Right lobe of liver (tissue), 6 donors: ENCODE measurements at regions not wholly inside any gene's neighbourhood (a gene's known extent, or its start where the extent isn't known, plus 50 kb on each side); places are given as distances from the start of the nearest gene placed in this dataset.

Source experiments
- ATAC-seq, 4 donors: fragments of 200-7000 bp; cut with Tn5 transposase; one replicate each; pipeline ENCODE4 v1.9.1; 2020; ENCODE audit warnings: mild to moderate bottlenecking in 4 of 4, moderate library complexity in 4 of 4
- DNase-seq, 3 donors: peaks; one replicate each; pipeline ENCODE4 v3.0.0-alpha.2; 2020
- H3K27ac ChIP-seq, 3 donors: fragments of 200-600 bp; one replicate each; pipeline ENCODE4 v1.8.0; 2022
- H3K27me3 ChIP-seq, 2 donors: fragments of 200-600 bp; one replicate each; pipeline ENCODE4 v1.8.0; 2022
- H3K36me3 ChIP-seq, 4 donors: fragments of 200-600 bp; sonication (generic) in 1 of 4; one replicate each; pipeline versions ENCODE4 v1.5.1 to v1.8.0; 2017 to 2022; ENCODE audit warnings: control low read depth in 1 of 4
- H3K4me1 ChIP-seq, 4 donors: fragments of 200-600 bp; sonication (generic) in 1 of 4; one replicate each; pipeline versions ENCODE4 v1.5.1 to v1.8.0; 2017 to 2022; ENCODE audit warnings: control low read depth in 1 of 4
- H3K4me3 ChIP-seq, 3 donors: fragments of 200-600 bp; one replicate each; pipeline ENCODE4 v1.8.0; 2022
- H3K9me3 ChIP-seq, 4 donors: fragments of 200-600 bp; sonication (generic) in 1 of 4; one replicate each; pipeline versions ENCODE4 v1.5.1 to v1.8.0; 2017 to 2022; ENCODE audit warnings: control low read depth in 1 of 4
- POLR2A ChIP-seq: fragments of 450-650 bp; IDR thresholded peaks from one replicate; pipeline ENCODE4 v1.6.1; 2017; ENCODE audit warnings: antibody characterized with exemption, mild to moderate bottlenecking
- WGBS: methylation state at CpG from one replicate; pipeline ENCODE4 v1.1.6; 2018; ENCODE audit warnings: low coverage, low lambda C conversion rate; ENCODE audit not compliant: insufficient coverage; ENCODE audit errors: missing lambda C conversion rate; 5-methylcytosine and 5-hydroxymethylcytosine counted together
- intact Hi-C, 2 donors: fragments of 100-400 bp; cut with DNase I; formaldehyde crosslinking; loops; one replicate each; pipeline versions ENCODE4 v1.11.2 to v1.14.1; 2022
- TF ChIP-seq, protein P1 (sequence below), 4 donors: fragments of 200-600 bp in 3 of 4; fragments of 450-650 bp in 1 of 4; IDR thresholded peaks; one replicate each; pipeline versions ENCODE4 v1.5.1 to v1.8.0; 2016 to 2022; ENCODE audit warnings: antibody characterized with exemption in 4 of 4, mild to moderate bottlenecking in 2 of 4
- donor health status: DM: no; HTN: yes; CAD: no.
- donor health status: DM: no; HTN: no; CAD: no.
- donor health status: DM: no; HTN: no; CAD: no.
- donor health status: DM: no; HTN: yes; CAD: no.
- donor health status: DM: no; HTN: yes; CAD: no.

DNA sequence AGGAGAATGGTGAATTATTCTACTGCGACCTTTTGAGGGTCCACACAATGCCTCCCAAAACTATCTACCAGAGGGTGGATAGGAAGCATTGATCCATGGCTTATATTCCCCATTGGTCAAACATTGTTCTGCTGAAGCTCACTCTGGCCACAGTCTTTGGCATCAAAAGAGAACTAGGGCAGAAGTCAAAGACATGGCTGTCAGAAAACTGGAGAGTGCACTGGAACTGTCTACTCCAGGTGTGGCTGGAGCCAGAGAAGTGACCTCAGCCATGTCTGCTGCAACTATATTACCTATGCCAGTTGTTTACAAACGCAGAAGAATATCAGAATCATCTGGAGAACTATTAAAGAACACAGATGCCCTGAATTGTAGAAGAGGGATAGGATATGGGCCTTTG, 238.7 kb upstream of the USP25 start:
- Histone ChIP-seq H3K27me3 (no peaks in the 10 kb centered on the region), H3K4me1 (peaks cover 0 to 9% (median 3%) of the 10 kb centered on the region in 4 donors), H3K27ac (no peak overlapping the region), H3K36me3 (no peaks in the 10 kb centered on the region), H3K9me3 (no peaks in the 10 kb centered on the region), H3K4me3 (no peak overlapping the region)
- ATAC-seq (peak; percentile 44 to 84 (median 54)), DNase-seq (peak in 1 of 3 donors; percentile 50)
- 61% methylated on average over 2 of the region's 2 CpGs for WGBS
- intact Hi-C loops, result no loop called here
- TF ChIP-seq, protein P1, sequence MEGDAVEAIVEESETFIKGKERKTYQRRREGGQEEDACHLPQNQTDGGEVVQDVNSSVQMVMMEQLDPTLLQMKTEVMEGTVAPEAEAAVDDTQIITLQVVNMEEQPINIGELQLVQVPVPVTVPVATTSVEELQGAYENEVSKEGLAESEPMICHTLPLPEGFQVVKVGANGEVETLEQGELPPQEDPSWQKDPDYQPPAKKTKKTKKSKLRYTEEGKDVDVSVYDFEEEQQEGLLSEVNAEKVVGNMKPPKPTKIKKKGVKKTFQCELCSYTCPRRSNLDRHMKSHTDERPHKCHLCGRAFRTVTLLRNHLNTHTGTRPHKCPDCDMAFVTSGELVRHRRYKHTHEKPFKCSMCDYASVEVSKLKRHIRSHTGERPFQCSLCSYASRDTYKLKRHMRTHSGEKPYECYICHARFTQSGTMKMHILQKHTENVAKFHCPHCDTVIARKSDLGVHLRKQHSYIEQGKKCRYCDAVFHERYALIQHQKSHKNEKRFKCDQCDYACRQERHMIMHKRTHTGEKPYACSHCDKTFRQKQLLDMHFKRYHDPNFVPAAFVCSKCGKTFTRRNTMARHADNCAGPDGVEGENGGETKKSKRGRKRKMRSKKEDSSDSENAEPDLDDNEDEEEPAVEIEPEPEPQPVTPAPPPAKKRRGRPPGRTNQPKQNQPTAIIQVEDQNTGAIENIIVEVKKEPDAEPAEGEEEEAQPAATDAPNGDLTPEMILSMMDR (IDR thresholded peaks at IDR 0.05), result no peak
- TF ChIP-seq POLR2A, result no peak

DNA sequence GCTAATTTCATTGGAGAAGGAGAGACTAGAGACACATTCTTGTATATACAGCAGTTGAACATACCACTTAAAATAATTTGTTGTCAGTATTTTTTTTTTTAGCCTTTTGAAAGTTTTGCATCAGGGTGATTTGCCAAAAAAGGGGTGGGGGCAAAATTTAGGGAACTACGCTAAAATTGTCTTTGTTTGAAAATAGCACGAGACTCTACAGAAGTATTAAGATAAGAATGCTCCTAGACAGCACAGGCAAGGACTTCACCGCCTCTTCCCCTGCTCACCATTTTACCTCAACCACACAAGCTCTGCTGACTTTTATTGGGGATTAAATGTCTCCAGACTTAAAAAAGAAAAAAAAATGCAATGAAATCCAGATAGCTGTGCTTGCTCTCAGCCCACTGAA, 236.1 kb upstream of the USP25 start:
- Histone ChIP-seq H3K36me3 (no peaks in the 10 kb centered on the region), H3K9me3 (no peaks in the 10 kb centered on the region), H3K27ac (no peak overlapping the region), H3K4me3 (no peak overlapping the region), H3K27me3 (no peaks in the 10 kb centered on the region), H3K4me1 (no peaks in the 10 kb centered on the region)
- no peak for DNase-seq
- intact Hi-C loops, result no loop called here
- no peak for TF ChIP-seq POLR2A
- TF ChIP-seq, protein P1 (IDR thresholded peaks at IDR 0.05), result no peak
- ATAC-seq, result no peak
- 54% methylated on average over 3 of the region's 3 CpGs for WGBS

DNA sequence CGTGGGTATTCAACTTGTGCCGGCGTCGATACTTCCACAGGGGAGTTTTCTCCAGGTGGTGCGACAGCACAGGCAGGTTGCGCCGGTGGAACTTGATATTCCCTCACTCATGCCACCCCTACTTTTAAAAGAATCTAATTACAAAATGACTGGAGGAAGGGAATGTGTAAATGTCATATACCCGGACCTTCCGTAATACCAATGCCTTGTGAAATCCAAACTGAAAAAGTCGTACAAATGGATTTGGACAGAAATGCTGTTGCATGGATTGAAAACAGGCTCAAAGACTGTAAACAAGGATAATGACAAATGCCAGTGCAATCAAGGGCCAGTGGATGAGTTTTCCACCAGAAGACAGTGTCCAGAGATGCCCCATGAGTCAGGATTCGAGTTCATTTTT, 235.3 kb upstream of the USP25 start:
- Histone ChIP-seq H3K27ac (no peak overlapping the region), H3K4me3 (no peak overlapping the region), H3K4me1 (no peaks in the 10 kb centered on the region), H3K27me3 (no peaks in the 10 kb centered on the region), H3K9me3 (no peaks in the 10 kb centered on the region), H3K36me3 (no peaks in the 10 kb centered on the region)
- intact Hi-C loops, result no loop called here
- ATAC-seq, result no peak
- 95% methylated on average over 11 of the region's 11 CpGs for WGBS
- TF ChIP-seq POLR2A, result no peak
- TF ChIP-seq, protein P1 (IDR thresholded peaks at IDR 0.05), result no peak
- DNase-seq, result no peak

DNA sequence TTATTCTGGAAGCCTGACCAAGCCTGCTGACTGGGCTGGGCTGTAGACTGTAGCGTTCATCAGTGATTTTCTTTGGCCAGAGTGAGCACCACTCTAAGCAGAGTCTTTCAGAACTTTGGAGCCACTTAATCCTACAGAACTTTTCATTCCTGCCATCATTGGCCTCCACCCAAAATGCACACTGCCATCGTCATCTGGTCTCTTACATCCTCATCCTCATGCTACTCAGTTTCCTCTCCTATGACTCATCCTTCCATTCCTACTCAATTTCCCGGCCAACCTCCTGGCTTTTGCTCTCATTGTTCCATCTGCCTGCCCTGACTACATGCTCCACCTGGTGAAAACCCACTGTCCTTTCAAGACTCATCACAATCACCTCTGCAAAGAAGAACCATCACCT, 233.8 kb upstream of the USP25 start:
- no peaks in the 10 kb centered on the region for H3K9me3 ChIP-seq
- WGBS, result 83% methylated on average over 2 of the region's 3 CpGs
- no peak for ATAC-seq
- H3K4me1 ChIP-seq, result no peaks in the 10 kb centered on the region
- no peak for DNase-seq
- no peak for TF ChIP-seq POLR2A
- TF ChIP-seq, protein P1 (IDR thresholded peaks at IDR 0.05), result no peak
- no peak overlapping the region for H3K27ac ChIP-seq
- intact Hi-C loops, result no loop called here
- no peak overlapping the region for H3K4me3 ChIP-seq
- H3K36me3 ChIP-seq, result no peaks in the 10 kb centered on the region
- no peaks in the 10 kb centered on the region for H3K27me3 ChIP-seq

DNA sequence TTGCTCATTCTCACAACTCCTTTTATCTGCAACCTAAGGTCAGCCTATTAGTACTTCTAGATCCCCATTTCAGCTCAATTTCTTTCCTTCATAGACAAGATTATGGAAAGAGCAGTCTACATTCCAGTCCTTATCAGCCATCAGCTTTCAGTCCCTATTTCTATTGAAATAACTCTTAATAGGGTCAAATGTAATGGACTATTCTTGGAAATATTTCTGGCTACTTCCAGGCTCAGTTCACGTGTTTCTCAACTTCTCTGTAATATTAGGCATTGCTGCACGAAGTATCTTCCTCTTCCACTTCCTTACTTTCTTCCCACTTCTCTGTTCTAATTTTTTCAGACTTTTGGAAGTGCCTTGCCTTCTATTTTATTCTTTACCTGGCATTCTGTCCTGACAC, 232.9 kb upstream of the USP25 start:
- 37% methylated on average over 2 of the region's 2 CpGs for WGBS
- H3K9me3 ChIP-seq, result no peaks in the 10 kb centered on the region
- H3K27ac ChIP-seq, result no peak overlapping the region
- H3K4me3 ChIP-seq, result no peak overlapping the region
- DNase-seq, result no peak
- no peaks in the 10 kb centered on the region for H3K4me1 ChIP-seq
- no peak for ATAC-seq
- TF ChIP-seq POLR2A, result no peak
- no peaks in the 10 kb centered on the region for H3K36me3 ChIP-seq
- no peaks in the 10 kb centered on the region for H3K27me3 ChIP-seq
- intact Hi-C loops, result no loop called here
